Vagina (tissue), 2 donors: ENCODE measurements at regions not wholly inside any gene's neighbourhood (a gene's known extent, or its start where the extent isn't known, plus 50 kb on each side); places are given as distances from the start of the nearest gene placed in this dataset.
"Not testable (repeated sequence)": the region's sequence is repeated elsewhere in the genome, so short reads cannot be mapped to it uniquely, and the experiment has no call there.

ENCODE experiments used
- CTCF ChIP-seq, 3 experiments: fragments of 450-650 bp in 2 of 3; fragments of 200-600 bp in 1 of 3; sonication (generic) in 1 of 3; IDR thresholded peaks; one replicate each; pipeline ENCODE4 v1.5.1; 2017 to 2019; ENCODE audit warnings: antibody characterized with exemption in 3 of 3, mild to moderate bottlenecking in 2 of 3, moderate library complexity in 2 of 3
- POLR2A ChIP-seq, 2 donors: fragments of 450-650 bp; IDR thresholded peaks; one replicate each; pipeline ENCODE4 v1.6.1; 2017; ENCODE audit warnings: antibody characterized with exemption in 2 of 2, mild to moderate bottlenecking in 2 of 2, moderate library complexity in 2 of 2
- POLR2AphosphoS5 ChIP-seq, 2 donors: sonication (generic); formaldehyde crosslinking; IDR thresholded peaks; one replicate each; pipeline ENCODE4 v1.9.0; 2017; ENCODE audit warnings: antibody characterized with exemption in 2 of 2, mild to moderate bottlenecking in 2 of 2, low read depth in 1 of 2; ENCODE audit not compliant: insufficient read depth in 1 of 2

GRCh38 chr13:37280231-37280630, 174.8 kb upstream of the CSNK1A1L start:
- not testable (repeated sequence) for TF ChIP-seq CTCF (IDR thresholded peaks at IDR 0.05); POLR2A (IDR thresholded peaks at IDR 0.05); POLR2AphosphoS5 (IDR thresholded peaks at IDR 0.05; ENCODE audit: insufficient read depth in 1 of 2, low read depth in 1 of 2)
